ENCODE measurements at regions not wholly inside any gene's neighbourhood (a gene's known extent, or its start where the extent isn't known, plus 50 kb on each side); places are given as distances from the start of the nearest gene placed in this dataset.
A peak's percentile ranks its signal among the peaks of the same experiment; 100 is the strongest.

DNA sequence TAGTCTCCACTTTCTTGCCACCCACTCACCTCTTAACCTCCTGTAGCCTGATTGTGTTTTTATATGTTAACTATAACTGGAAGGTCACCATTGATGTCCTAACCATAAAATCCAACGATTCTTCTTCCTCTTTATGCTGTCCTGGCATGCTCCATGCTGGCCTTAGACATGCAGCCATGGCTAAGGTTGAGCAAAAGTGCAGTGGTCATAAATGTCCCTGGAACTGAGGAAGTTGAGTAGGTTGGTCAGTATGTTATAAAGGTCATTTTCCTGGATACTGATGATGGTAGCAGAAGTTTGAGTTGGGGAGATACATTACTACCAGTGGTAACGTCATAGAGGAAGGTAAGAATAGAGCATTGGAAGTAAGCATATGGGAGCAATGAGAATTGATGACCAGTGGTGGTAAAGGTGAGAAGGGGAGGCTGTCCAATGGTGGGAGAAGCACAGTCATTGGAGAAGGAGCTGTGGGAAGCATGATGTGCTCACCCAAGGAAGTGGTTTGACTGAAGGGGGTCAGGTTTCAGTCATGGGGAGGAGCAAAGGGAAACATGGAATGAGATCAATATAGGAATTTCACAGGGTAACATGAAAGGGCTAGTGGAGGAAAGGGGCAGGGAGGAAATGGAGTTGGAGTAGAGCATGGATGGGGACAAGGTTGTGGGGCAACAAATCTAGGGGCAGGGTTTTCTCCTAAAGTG, 240.8 kb downstream of the DACT1 start:
- Histone ChIP-seq H3K27me3 (replicated peaks; ENCODE audit: control insufficient read depth, insufficient read depth, low read length) (no peaks in the 10 kb centered on the region), H3K36me3 (ENCODE audit: control insufficient read depth, insufficient read depth, low read length) (no peaks in the 10 kb centered on the region), H3K4me3 (replicated peaks; ENCODE audit: low read depth, low read length) (no peak overlapping the region)
- no peak for TF ChIP-seq CTCF (IDR thresholded peaks at IDR 0.05; ENCODE audit: insufficient read depth, low read length, poor library complexity, severe bottlenecking)
- DNase-seq (ENCODE audit: extremely low read depth, insufficient read length) = no peak

- Histone ChIP-seq H3K27me3 (replicated peaks; ENCODE audit: control insufficient read depth, insufficient read depth, low read length) (no peaks in the 10 kb centered on the region), H3K36me3 (ENCODE audit: control insufficient read depth, insufficient read depth, low read length) (no peaks in the 10 kb centered on the region), H3K4me3 (replicated peaks; ENCODE audit: low read depth, low read length) (no peak overlapping the region)
- TF ChIP-seq CTCF (IDR thresholded peaks at IDR 0.05; ENCODE audit: insufficient read depth, low read length, poor library complexity, severe bottlenecking) = no peak
- no peak for DNase-seq (ENCODE audit: extremely low read depth, insufficient read length)
Observed at GRCh38 chr14:58881433-58881832, 243.7 kb downstream of the DACT1 start.

DNA sequence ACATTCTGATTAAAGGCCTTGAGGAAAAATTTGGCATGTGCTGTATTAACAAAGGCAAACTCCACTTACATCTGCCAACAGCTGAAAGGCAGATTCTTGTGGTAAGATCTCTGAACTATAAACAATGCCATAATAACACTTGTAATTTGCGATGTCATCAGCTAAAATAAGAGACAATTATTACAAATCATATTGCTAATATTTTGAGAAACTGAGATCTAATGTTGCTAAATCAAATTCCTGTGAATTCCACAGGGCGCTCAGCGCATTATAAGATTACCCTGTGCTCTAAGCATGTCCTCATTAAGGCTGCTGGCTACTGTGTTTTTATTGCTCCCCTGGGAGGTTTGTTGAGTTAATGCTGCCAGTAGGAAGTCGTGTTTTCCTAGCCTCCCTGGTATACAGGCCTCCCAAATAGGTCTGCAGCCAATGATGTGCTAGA, 244.8 kb downstream of the DACT1 start:
- no peak for TF ChIP-seq CTCF (IDR thresholded peaks at IDR 0.05; ENCODE audit: insufficient read depth, low read length, poor library complexity, severe bottlenecking)
- Histone ChIP-seq H3K4me3 (replicated peaks; ENCODE audit: low read depth, low read length) (no peak overlapping the region), H3K36me3 (ENCODE audit: control insufficient read depth, insufficient read depth, low read length) (no peaks in the 10 kb centered on the region), H3K27me3 (replicated peaks; ENCODE audit: control insufficient read depth, insufficient read depth, low read length) (no peaks in the 10 kb centered on the region)
- no peak for DNase-seq (ENCODE audit: extremely low read depth, insufficient read length)

DNA sequence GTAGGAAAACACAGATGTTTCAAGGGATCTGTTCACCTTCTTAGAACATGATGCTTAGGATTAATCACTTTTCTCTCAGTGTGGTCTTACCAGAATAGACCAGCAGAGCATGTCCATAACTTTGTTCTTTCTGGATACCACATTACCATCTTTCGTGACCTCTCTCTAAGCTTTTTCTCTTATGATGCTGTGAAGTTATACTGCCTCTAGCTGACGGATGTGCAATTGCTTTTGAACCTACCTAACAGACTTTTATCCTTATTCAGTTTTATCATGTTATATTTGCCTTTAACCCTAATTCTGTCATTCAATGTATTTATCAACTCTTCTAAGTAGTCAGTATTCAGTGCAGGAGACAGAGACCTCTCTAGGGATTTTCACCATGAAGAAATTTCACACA, 246.7 kb downstream of the DACT1 start:
- Histone ChIP-seq H3K36me3 (ENCODE audit: control insufficient read depth, insufficient read depth, low read length) (no peaks in the 10 kb centered on the region), H3K27me3 (replicated peaks; ENCODE audit: control insufficient read depth, insufficient read depth, low read length) (no peaks in the 10 kb centered on the region), H3K4me3 (replicated peaks; ENCODE audit: low read depth, low read length) (no peak overlapping the region)
- peak; percentile 35 for TF ChIP-seq CTCF (IDR thresholded peaks at IDR 0.05; ENCODE audit: insufficient read depth, low read length, poor library complexity, severe bottlenecking)
- DNase-seq (ENCODE audit: extremely low read depth, insufficient read length) = no peak

- no peaks in the 10 kb centered on the region for H3K27me3 ChIP-seq (replicated peaks; ENCODE audit: control insufficient read depth, insufficient read depth, low read length)
- no peak for TF ChIP-seq CTCF (IDR thresholded peaks at IDR 0.05; ENCODE audit: insufficient read depth, low read length, poor library complexity, severe bottlenecking)
- H3K4me3 ChIP-seq (replicated peaks; ENCODE audit: low read depth, low read length) = no peak overlapping the region
- no peak for DNase-seq (ENCODE audit: extremely low read depth, insufficient read length)
- no peaks in the 10 kb centered on the region for H3K36me3 ChIP-seq (ENCODE audit: control insufficient read depth, insufficient read depth, low read length)
Observed at GRCh38 chr14:58887931-58888330, 250.2 kb downstream of the DACT1 start.
